Anterior cingulate cortex (tissue), 58 donors: ENCODE measurements at regions not wholly inside any gene's neighbourhood (a gene's known extent, or its start where the extent isn't known, plus 50 kb on each side); places are given as distances from the start of the nearest gene placed in this dataset.
A peak's percentile ranks its signal among the peaks of the same experiment; 100 is the strongest.

Experiments
- DNase-seq, 58 donors: peaks; one replicate each; lab custom pipeline; 2025; lab: John Stamatoyannopoulos, UW

GRCh38 chr1:60331647-60332046, 258.1 kb upstream of the C1orf87 start:
- DNase-seq = no peak

GRCh38 chr1:60329651-60330050, 256.1 kb upstream of the C1orf87 start:
- no peak for DNase-seq

GRCh38 chr1:60311838-60312237, 238.3 kb upstream of the C1orf87 start:
- no peak for DNase-seq

- no peak for DNase-seq
Measured at GRCh38 chr1:60299581-60299980, 226.0 kb upstream of the C1orf87 start.

GRCh38 chr1:60298290-60298689, 224.7 kb upstream of the C1orf87 start:
- DNase-seq = no peak

- DNase-seq = no peak
Measured at GRCh38 chr1:60296794-60297193, 223.2 kb upstream of the C1orf87 start.

GRCh38 chr1:60292140-60292539, 218.6 kb upstream of the C1orf87 start:
- no peak for DNase-seq

- no peak for DNase-seq
Measured at GRCh38 chr1:60290393-60290792, 216.8 kb upstream of the C1orf87 start.

- peak in 1 of 58 donors; percentile 0 for DNase-seq
Measured at GRCh38 chr1:60287536-60287935, 214.0 kb upstream of the C1orf87 start.

- DNase-seq = no peak
Measured at GRCh38 chr1:60283690-60284089, 210.1 kb upstream of the C1orf87 start.

GRCh38 chr1:60281360-60281932, 207.9 kb upstream of the C1orf87 start:
- DNase-seq = peak in 55 of 58 donors; percentile 4 to 82 (median 45)

- DNase-seq = peak in 2 of 58 donors; percentile 0 to 2
Measured at GRCh38 chr1:60280819-60281218, 207.2 kb upstream of the C1orf87 start.

GRCh38 chr1:60280256-60280655, 206.7 kb upstream of the C1orf87 start:
- DNase-seq = peak in 18 of 58 donors; percentile 1 to 13 (median 2)

GRCh38 chr1:60279798-60280197, 206.2 kb upstream of the C1orf87 start:
- DNase-seq = no peak

- DNase-seq = no peak
Measured at GRCh38 chr1:60277269-60277668, 203.7 kb upstream of the C1orf87 start.

GRCh38 chr1:60274422-60275290, 201.1 kb upstream of the C1orf87 start:
- DNase-seq = no peak

GRCh38 chr1:60273185-60273584, 199.6 kb upstream of the C1orf87 start:
- no peak for DNase-seq

GRCh38 chr1:60271041-60271440, 197.5 kb upstream of the C1orf87 start:
- no peak for DNase-seq

- no peak for DNase-seq
Measured at GRCh38 chr1:60268451-60268850, 194.9 kb upstream of the C1orf87 start.

- DNase-seq = no peak
Measured at GRCh38 chr1:60265560-60266535, 192.3 kb upstream of the C1orf87 start.

GRCh38 chr1:60262701-60263100, 189.1 kb upstream of the C1orf87 start:
- no peak for DNase-seq
